ENCODE measurements at regions not wholly inside any gene's neighbourhood (a gene's known extent, or its start where the extent isn't known, plus 50 kb on each side); places are given as distances from the start of the nearest gene placed in this dataset.

DNA sequence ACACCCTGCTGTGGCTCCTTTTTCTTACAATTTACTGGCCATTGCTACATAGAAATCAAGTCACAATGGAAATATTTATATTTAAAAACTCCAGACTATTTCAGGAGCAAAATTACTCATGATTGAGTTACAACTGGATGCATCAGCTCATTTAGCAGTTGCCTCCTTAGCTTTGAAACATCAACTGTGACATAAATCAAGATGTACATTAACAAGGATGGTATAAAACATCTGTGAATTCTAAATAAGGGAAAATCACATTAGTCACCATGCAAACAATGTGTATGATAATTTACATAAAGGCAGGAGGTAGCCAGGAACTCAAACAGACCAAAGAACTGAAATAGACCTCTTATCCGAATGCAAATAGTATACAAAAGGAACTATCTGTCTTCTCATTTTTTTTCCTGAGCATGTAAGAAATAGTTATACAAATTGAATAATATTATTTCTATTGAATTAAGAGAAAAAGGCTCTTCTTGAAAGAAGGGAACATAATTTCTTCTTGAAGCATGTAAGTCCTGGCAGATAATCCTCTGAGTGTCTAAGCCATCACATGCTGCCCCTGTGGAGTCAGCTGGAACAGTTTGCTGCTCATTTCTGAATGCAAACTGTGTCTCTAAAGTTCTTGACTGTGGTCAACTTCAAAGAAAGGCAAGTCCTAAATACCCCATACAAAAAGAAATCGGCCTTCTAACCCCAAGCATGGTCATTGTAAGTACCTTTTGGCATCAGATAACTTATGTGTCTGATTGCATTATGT lies 151.2 kb downstream of the NAA11 start:
- DNase-seq (ENCODE audit: low read depth in 1 of 2, low spot score in 1 of 2): no peak
- H3K9me3 ChIP-seq: no peaks in the 10 kb centered on the region
- ChIA-PET POLR2A (no interaction called here), CTCF (no interaction called here)
- H3K4me3 ChIP-seq: no peak overlapping the region
- ATAC-seq: no peak
- no peaks in the 10 kb centered on the region for H3K4me1 ChIP-seq
- WGBS (ENCODE audit: missing lambda C conversion rate): 10% methylated on average over 2 of the region's 2 CpGs
- TF ChIP-seq NR3C1 (IDR thresholded peaks at IDR 0.05) (no peak), CBX2 (IDR thresholded peaks at IDR 0.05; ENCODE audit: borderline replicate concordance, low read depth) (no peak), HDAC2 (IDR thresholded peaks at IDR 0.05) (no peak), HEYL (CRISPR knock-in tag; IDR thresholded peaks at IDR 0.05) (no peak), JUNB (IDR thresholded peaks at IDR 0.05) (no peak), CHD2 (IDR thresholded peaks at IDR 0.05; ENCODE audit: low read length, partially characterized antibody) (no peak), CEBPB (IDR thresholded peaks at IDR 0.05) (no peak), MAFK (IDR thresholded peaks at IDR 0.05; ENCODE audit: partially characterized antibody) (no peak), NFE2L2 (conservative IDR thresholded peaks at IDR 0.05; ENCODE audit: low read length) (no peak), TFCP2L1 (CRISPR knock-in tag; IDR thresholded peaks at IDR 0.05) (no peak)
- TF ChIP-seq, protein P1, sequence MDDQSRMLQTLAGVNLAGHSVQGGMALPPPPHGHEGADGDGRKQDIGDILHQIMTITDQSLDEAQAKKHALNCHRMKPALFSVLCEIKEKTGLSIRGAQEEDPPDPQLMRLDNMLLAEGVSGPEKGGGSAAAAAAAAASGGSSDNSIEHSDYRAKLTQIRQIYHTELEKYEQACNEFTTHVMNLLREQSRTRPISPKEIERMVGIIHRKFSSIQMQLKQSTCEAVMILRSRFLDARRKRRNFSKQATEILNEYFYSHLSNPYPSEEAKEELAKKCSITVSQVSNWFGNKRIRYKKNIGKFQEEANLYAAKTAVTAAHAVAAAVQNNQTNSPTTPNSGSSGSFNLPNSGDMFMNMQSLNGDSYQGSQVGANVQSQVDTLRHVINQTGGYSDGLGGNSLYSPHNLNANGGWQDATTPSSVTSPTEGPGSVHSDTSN (IDR thresholded peaks at IDR 0.05): no peak
- TF ChIP-seq, protein P2, sequence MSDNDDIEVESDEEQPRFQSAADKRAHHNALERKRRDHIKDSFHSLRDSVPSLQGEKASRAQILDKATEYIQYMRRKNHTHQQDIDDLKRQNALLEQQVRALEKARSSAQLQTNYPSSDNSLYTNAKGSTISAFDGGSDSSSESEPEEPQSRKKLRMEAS (IDR thresholded peaks at IDR 0.05): no peak
- H3K4me2 ChIP-seq: no peak overlapping the region
- no peak for FAIRE-seq
- H3K27ac ChIP-seq: no peak overlapping the region

DNA sequence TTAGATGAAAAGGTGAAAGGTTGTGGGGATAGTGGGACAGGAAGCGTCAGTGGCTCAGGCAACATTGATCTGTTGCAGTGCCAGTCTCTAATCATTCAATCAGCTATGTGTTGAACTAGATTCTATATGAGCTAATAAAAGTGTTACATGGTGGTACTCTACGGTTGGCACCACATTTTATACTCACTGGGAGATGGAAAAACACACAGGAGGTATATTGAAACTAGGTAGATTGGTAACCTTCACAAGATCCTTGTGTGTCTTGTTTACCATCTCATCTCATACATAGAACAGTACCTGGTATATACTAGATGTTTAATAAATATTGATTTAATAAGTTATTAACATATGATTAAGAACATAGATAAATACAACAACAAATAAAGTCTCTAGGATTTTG lies 152.7 kb downstream of the NAA11 start:
- no peak for DNase-seq (ENCODE audit: low read depth in 1 of 2, low spot score in 1 of 2)
- CTCF ChIA-PET: no interaction called here

GRCh38 chr4:79170077-79170476 lies 155.8 kb downstream of the NAA11 start:
- ChIA-PET CTCF (no interaction called here), POLR2A (no interaction called here)
- Histone ChIP-seq H3K4me3 (no peak overlapping the region), H3K9me3 (no peaks in the 10 kb centered on the region), H3K4me1 (no peaks in the 10 kb centered on the region), H3K4me2 (no peak overlapping the region), H3K27ac (no peak overlapping the region)
- no peak for DNase-seq (ENCODE audit: low read depth in 1 of 2, low spot score in 1 of 2)
- FAIRE-seq: no peak
- 57% methylated on average over 1 of the region's 1 CpG for WGBS (ENCODE audit: missing lambda C conversion rate)
- ATAC-seq: no peak
- TF ChIP-seq GATA3 (IDR thresholded peaks at IDR 0.05; ENCODE audit: borderline replicate concordance): no peak
- TF ChIP-seq HOXB13 (CRISPR knock-in tag; IDR thresholded peaks at IDR 0.05; ENCODE audit: low read depth): no peak
- no peak for TF ChIP-seq ZFP36 (IDR thresholded peaks at IDR 0.05; ENCODE audit: borderline replicate concordance, partially characterized antibody)
- TF ChIP-seq, protein P3, sequence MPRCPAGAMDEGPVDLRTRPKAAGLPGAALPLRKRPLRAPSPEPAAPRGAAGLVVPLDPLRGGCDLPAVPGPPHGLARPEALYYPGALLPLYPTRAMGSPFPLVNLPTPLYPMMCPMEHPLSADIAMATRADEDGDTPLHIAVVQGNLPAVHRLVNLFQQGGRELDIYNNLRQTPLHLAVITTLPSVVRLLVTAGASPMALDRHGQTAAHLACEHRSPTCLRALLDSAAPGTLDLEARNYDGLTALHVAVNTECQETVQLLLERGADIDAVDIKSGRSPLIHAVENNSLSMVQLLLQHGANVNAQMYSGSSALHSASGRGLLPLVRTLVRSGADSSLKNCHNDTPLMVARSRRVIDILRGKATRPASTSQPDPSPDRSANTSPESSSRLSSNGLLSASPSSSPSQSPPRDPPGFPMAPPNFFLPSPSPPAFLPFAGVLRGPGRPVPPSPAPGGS (IDR thresholded peaks at IDR 0.05): no peak
- TF ChIP-seq NR3C1 (IDR thresholded peaks at IDR 0.05): no peak
- TF ChIP-seq, protein P4, sequence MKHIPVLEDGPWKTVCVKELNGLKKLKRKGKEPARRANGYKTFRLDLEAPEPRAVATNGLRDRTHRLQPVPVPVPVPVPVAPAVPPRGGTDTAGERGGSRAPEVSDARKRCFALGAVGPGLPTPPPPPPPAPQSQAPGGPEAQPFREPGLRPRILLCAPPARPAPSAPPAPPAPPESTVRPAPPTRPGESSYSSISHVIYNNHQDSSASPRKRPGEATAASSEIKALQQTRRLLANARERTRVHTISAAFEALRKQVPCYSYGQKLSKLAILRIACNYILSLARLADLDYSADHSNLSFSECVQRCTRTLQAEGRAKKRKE (CRISPR knock-in tag; IDR thresholded peaks at IDR 0.05; ENCODE audit: low read depth): no peak
- TF ChIP-seq, protein P5, sequence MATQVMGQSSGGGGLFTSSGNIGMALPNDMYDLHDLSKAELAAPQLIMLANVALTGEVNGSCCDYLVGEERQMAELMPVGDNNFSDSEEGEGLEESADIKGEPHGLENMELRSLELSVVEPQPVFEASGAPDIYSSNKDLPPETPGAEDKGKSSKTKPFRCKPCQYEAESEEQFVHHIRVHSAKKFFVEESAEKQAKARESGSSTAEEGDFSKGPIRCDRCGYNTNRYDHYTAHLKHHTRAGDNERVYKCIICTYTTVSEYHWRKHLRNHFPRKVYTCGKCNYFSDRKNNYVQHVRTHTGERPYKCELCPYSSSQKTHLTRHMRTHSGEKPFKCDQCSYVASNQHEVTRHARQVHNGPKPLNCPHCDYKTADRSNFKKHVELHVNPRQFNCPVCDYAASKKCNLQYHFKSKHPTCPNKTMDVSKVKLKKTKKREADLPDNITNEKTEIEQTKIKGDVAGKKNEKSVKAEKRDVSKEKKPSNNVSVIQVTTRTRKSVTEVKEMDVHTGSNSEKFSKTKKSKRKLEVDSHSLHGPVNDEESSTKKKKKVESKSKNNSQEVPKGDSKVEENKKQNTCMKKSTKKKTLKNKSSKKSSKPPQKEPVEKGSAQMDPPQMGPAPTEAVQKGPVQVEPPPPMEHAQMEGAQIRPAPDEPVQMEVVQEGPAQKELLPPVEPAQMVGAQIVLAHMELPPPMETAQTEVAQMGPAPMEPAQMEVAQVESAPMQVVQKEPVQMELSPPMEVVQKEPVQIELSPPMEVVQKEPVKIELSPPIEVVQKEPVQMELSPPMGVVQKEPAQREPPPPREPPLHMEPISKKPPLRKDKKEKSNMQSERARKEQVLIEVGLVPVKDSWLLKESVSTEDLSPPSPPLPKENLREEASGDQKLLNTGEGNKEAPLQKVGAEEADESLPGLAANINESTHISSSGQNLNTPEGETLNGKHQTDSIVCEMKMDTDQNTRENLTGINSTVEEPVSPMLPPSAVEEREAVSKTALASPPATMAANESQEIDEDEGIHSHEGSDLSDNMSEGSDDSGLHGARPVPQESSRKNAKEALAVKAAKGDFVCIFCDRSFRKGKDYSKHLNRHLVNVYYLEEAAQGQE (IDR thresholded peaks at IDR 0.05): no peak
- no peak for TF ChIP-seq ESRRA (IDR thresholded peaks at IDR 0.05; ENCODE audit: borderline replicate concordance, low read length)
- TF ChIP-seq, protein P6, sequence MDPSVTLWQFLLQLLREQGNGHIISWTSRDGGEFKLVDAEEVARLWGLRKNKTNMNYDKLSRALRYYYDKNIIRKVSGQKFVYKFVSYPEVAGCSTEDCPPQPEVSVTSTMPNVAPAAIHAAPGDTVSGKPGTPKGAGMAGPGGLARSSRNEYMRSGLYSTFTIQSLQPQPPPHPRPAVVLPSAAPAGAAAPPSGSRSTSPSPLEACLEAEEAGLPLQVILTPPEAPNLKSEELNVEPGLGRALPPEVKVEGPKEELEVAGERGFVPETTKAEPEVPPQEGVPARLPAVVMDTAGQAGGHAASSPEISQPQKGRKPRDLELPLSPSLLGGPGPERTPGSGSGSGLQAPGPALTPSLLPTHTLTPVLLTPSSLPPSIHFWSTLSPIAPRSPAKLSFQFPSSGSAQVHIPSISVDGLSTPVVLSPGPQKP (IDR thresholded peaks at IDR 0.05; ENCODE audit: low read depth, low read length): no peak
- no peak for TF ChIP-seq TFCP2L1 (CRISPR knock-in tag; IDR thresholded peaks at IDR 0.05)
- no peak for TF ChIP-seq MAFK (IDR thresholded peaks at IDR 0.05; ENCODE audit: partially characterized antibody)
- no peak for TF ChIP-seq CBX8 (IDR thresholded peaks at IDR 0.05)
- TF ChIP-seq, protein P7, sequence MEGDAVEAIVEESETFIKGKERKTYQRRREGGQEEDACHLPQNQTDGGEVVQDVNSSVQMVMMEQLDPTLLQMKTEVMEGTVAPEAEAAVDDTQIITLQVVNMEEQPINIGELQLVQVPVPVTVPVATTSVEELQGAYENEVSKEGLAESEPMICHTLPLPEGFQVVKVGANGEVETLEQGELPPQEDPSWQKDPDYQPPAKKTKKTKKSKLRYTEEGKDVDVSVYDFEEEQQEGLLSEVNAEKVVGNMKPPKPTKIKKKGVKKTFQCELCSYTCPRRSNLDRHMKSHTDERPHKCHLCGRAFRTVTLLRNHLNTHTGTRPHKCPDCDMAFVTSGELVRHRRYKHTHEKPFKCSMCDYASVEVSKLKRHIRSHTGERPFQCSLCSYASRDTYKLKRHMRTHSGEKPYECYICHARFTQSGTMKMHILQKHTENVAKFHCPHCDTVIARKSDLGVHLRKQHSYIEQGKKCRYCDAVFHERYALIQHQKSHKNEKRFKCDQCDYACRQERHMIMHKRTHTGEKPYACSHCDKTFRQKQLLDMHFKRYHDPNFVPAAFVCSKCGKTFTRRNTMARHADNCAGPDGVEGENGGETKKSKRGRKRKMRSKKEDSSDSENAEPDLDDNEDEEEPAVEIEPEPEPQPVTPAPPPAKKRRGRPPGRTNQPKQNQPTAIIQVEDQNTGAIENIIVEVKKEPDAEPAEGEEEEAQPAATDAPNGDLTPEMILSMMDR (IDR thresholded peaks at IDR 0.05): no peak

More for the DNA sequence above, 152.7 kb downstream of the NAA11 start:
- POLR2A ChIA-PET: no interaction called here
- TF ChIP-seq, protein P8, sequence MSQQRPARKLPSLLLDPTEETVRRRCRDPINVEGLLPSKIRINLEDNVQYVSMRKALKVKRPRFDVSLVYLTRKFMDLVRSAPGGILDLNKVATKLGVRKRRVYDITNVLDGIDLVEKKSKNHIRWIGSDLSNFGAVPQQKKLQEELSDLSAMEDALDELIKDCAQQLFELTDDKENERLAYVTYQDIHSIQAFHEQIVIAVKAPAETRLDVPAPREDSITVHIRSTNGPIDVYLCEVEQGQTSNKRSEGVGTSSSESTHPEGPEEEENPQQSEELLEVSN (IDR thresholded peaks at IDR 0.05; ENCODE audit: borderline replicate concordance, low read depth): no peak
- H3K4me3 ChIP-seq: no peak overlapping the region
- FAIRE-seq (no peak), ATAC-seq (no peak)
- H3K4me1 ChIP-seq: no peaks in the 10 kb centered on the region
- no peak overlapping the region for H3K27ac ChIP-seq
- no peaks in the 10 kb centered on the region for H3K9me3 ChIP-seq
- no peak overlapping the region for H3K4me2 ChIP-seq
- WGBS (ENCODE audit: missing lambda C conversion rate): 0% methylated on average over 2 of the region's 2 CpGs

All from A549 (cell line).